ENCODE measurements at regions not wholly inside any gene's neighbourhood (a gene's known extent, or its start where the extent isn't known, plus 50 kb on each side); places are given as distances from the start of the nearest gene placed in this dataset.

DNA sequence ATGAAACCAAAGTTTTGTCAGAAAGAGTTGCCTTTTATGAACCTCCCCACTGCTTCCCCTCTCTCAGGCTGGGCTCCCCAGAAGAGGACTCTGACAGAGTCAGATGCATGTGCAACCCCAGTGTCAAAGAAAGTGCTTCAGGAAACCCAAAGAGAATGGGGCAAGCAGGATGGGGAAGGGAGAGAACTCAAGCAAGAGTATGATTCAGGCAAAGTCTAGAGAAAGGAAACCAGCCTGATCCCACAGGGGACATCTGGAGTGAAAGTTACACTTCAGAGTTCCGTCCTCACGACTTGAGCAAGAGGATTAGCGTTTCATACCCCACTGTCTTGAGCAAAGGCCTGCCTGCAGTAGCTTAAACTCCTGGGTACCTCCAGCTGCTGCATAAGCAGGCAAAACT, 51.8 kb upstream of the EPC2 start:
- 88 to 94% methylated on average over 3 of the region's 3 CpGs for WGBS, 2 donors
- Histone ChIP-seq H3K27me3 (no peaks in the 10 kb centered on the region), H3K4me1 (no peaks in the 10 kb centered on the region), H3K36me3 (ENCODE audit: low read depth, missing control alignments) (no peaks in the 10 kb centered on the region), H3K27ac (no peak overlapping the region), H3K9me3 (no peaks in the 10 kb centered on the region), H3K4me3 (no peak overlapping the region)
- intact Hi-C loops (cut with DNase I; ENCODE audit: low total_unique reads), result no loop called here
- DNase-seq, result no peak
- TF ChIP-seq POLR2A (IDR thresholded peaks at IDR 0.05), result no peak
- TF ChIP-seq, protein P1, sequence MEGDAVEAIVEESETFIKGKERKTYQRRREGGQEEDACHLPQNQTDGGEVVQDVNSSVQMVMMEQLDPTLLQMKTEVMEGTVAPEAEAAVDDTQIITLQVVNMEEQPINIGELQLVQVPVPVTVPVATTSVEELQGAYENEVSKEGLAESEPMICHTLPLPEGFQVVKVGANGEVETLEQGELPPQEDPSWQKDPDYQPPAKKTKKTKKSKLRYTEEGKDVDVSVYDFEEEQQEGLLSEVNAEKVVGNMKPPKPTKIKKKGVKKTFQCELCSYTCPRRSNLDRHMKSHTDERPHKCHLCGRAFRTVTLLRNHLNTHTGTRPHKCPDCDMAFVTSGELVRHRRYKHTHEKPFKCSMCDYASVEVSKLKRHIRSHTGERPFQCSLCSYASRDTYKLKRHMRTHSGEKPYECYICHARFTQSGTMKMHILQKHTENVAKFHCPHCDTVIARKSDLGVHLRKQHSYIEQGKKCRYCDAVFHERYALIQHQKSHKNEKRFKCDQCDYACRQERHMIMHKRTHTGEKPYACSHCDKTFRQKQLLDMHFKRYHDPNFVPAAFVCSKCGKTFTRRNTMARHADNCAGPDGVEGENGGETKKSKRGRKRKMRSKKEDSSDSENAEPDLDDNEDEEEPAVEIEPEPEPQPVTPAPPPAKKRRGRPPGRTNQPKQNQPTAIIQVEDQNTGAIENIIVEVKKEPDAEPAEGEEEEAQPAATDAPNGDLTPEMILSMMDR (IDR thresholded peaks at IDR 0.05), result no peak

GRCh38 chr2:148593421-148593820, 51.1 kb upstream of the EPC2 start:
- no peaks in the 10 kb centered on the region for H3K27me3 ChIP-seq
- WGBS, 2 donors, result 54% methylated on average over 4 of the region's 4 CpGs
- H3K4me1 ChIP-seq, result no peaks in the 10 kb centered on the region
- H3K4me3 ChIP-seq, result no peak overlapping the region
- no peak overlapping the region for H3K27ac ChIP-seq
- no peak for DNase-seq
- TF ChIP-seq, protein P1 (IDR thresholded peaks at IDR 0.05), result no peak
- no peak for TF ChIP-seq POLR2A (IDR thresholded peaks at IDR 0.05)
- no peaks in the 10 kb centered on the region for H3K9me3 ChIP-seq
- intact Hi-C loops (cut with DNase I; ENCODE audit: low total_unique reads), result no loop called here
- H3K36me3 ChIP-seq (ENCODE audit: low read depth, missing control alignments), result no peaks in the 10 kb centered on the region

DNA sequence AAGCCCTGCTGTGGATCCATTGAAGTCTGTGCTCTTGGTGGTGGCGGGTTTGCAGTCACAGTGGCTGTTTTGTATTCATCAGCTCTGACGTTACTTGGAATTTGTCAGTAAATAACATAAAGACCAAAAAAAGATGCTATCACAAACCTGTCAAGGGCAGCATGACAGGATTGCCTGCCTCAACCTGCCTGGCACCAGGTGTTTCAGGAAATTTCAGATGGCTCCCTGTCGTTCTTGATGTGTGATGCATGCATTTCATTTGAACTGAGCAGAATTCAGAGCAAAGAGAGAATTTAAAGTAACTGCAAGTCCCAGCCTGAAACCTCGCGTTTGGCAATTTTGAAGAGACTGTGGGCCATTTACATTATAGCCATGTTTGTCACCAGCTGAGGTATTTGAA, 50.3 kb upstream of the EPC2 start:
- no peak for DNase-seq
- Histone ChIP-seq H3K4me3 (no peak overlapping the region), H3K4me1 (no peaks in the 10 kb centered on the region), H3K9me3 (no peaks in the 10 kb centered on the region), H3K27ac (no peak overlapping the region), H3K27me3 (no peaks in the 10 kb centered on the region), H3K36me3 (ENCODE audit: low read depth, missing control alignments) (no peaks in the 10 kb centered on the region)
- intact Hi-C loops (cut with DNase I; ENCODE audit: low total_unique reads), result no loop called here
- no peak for TF ChIP-seq POLR2A (IDR thresholded peaks at IDR 0.05)
- TF ChIP-seq, protein P1 (IDR thresholded peaks at IDR 0.05), result no peak
- 81 to 88% methylated on average over 5 of the region's 5 CpGs for WGBS, 2 donors
